Keratinocyte (primary cell): ENCODE measurements at regions not wholly inside any gene's neighbourhood (a gene's known extent, or its start where the extent isn't known, plus 50 kb on each side); places are given as distances from the start of the nearest gene placed in this dataset.

ENCODE experiments used
- DNase-seq: peaks from one replicate; pipeline ENCODE4 v3.0.0-alpha.2; 2011; ENCODE audit warnings: low read depth, missing footprints, low spot score
- FAIRE-seq: peaks from 2 replicates; lab custom pipeline; 2011; peaks lifted over from hg19 to GRCh38; lab: Jason Lieb, UNC
- H2AFZ ChIP-seq: 2 replicates; pipeline ENCODE4 v1.6.0; 2012; ENCODE audit warnings: low read length, control low read depth, inconsistent platforms; ENCODE audit not compliant: control insufficient read depth
- H3K27ac ChIP-seq: 2 replicates; pipeline ENCODE4 v1.5.1; 2011; ENCODE audit warnings: low read length; ENCODE audit not compliant: control insufficient read depth, insufficient read depth
- H3K27me3 ChIP-seq: 3 replicates; pipeline ENCODE4 v1.6.0; 2011; ENCODE audit warnings: low read length; ENCODE audit not compliant: control insufficient read depth, insufficient read depth; ENCODE audit errors: extremely low read depth
- H3K36me3 ChIP-seq, 2 experiments: 2 replicates in 1 of 2; 3 replicates in 1 of 2; pipeline ENCODE4 v1.5.1; 2011; ENCODE audit warnings: low read length in 2 of 2, mild to moderate bottlenecking in 1 of 2; ENCODE audit not compliant: control insufficient read depth in 2 of 2, insufficient read depth in 2 of 2; ENCODE audit errors: extremely low read depth in 1 of 2
- H3K4me1 ChIP-seq: 3 replicates; pipeline ENCODE4 v1.5.1; 2011; ENCODE audit warnings: low read length; ENCODE audit not compliant: control insufficient read depth, insufficient read depth; ENCODE audit errors: extremely low read depth
- H3K4me2 ChIP-seq: 3 replicates; pipeline ENCODE4 v1.6.0; 2011; ENCODE audit warnings: low read depth, low read length; ENCODE audit not compliant: control insufficient read depth, insufficient read depth; ENCODE audit errors: extremely low read depth
- H3K4me3 ChIP-seq, 3 experiments: fragments of 200-600 bp in 1 of 3; sonication (generic) in 1 of 3; 2 replicates in 2 of 3; 3 replicates in 1 of 3; pipeline ENCODE4 v1.5.1; 2011 to 2016; ENCODE audit warnings: low read length in 3 of 3, mild to moderate bottlenecking in 3 of 3, control low read depth in 2 of 3, inconsistent platforms in 1 of 3, low read depth in 1 of 3, mixed read lengths in 1 of 3, mixed run types in 1 of 3, moderate library complexity in 1 of 3; ENCODE audit not compliant: control insufficient read depth in 2 of 3, insufficient read depth in 2 of 3; ENCODE audit errors: extremely low read depth in 1 of 3
- H3K79me2 ChIP-seq: 2 replicates; pipeline ENCODE4 v1.6.0; 2012; ENCODE audit warnings: low read length; ENCODE audit not compliant: control insufficient read depth, insufficient read depth
- H3K9ac ChIP-seq: 3 replicates; pipeline ENCODE4 v1.6.0; 2011; ENCODE audit warnings: low read length; ENCODE audit not compliant: control insufficient read depth, insufficient read depth; ENCODE audit errors: extremely low read depth
- H3K9me1 ChIP-seq: 3 replicates; pipeline ENCODE4 v1.6.0; 2011; ENCODE audit warnings: low read length; ENCODE audit not compliant: control insufficient read depth, insufficient read depth; ENCODE audit errors: extremely low read depth
- H3K9me3 ChIP-seq: 2 replicates; pipeline ENCODE4 v1.5.1; 2012; ENCODE audit warnings: low read depth, low read length; ENCODE audit not compliant: control insufficient read depth
- H4K20me1 ChIP-seq: 3 replicates; pipeline ENCODE4 v1.6.0; 2011; ENCODE audit warnings: low read length; ENCODE audit not compliant: control insufficient read depth, insufficient read depth; ENCODE audit errors: extremely low read depth
- EZH2 ChIP-seq: IDR thresholded peaks from one replicate; pipeline ENCODE4 v1.6.1; 2012; ENCODE audit warnings: inconsistent platforms, mild to moderate bottlenecking, low read length, moderate library complexity
- dilution Hi-C: fragments of 300-500 bp; cut with MboI; formaldehyde crosslinking; loops from one replicate; pipeline ENCODE4 v1.7.0; 2020; ENCODE audit warnings: low sequenced_read_pairs; ENCODE audit not compliant: extremely low pct_ligation_motif_present
- TF ChIP-seq, protein P1 (sequence below), 3 experiments: IDR thresholded peaks in 1 of 3; conservative IDR thresholded peaks in 1 of 3; optimal IDR thresholded peaks in 1 of 3; 2 replicates in 2 of 3; 3 replicates in 1 of 3; pipeline versions ENCODE3 to v1.5.1; 2011; ENCODE audit warnings: low read length in 3 of 3, mild to moderate bottlenecking in 3 of 3, moderate library complexity in 2 of 3, control low read depth in 1 of 3, inconsistent platforms in 1 of 3; ENCODE audit not compliant: insufficient read depth in 2 of 3; ENCODE audit errors: extremely low read depth in 1 of 3

DNA sequence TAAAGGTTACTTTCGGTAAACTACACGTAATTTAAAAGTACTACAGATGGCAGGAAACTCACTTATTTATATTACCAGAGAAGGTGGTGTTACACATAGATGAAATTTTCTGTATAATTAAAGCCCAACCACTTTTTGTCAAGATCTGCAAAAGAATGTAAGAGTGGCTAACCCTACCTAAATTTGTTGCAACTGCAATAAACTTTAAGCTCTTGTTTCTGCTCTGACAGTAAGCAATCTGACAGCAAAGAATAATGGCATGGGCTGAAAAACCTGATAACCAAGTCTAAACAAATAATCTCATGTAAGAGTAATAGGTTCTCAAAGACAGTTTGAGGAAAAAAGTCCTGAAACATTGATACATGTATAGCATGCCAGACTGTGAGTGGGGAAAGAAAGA, 897.3 kb downstream of the TUSC7 start:
- DNase-seq: no peak
- Histone ChIP-seq H4K20me1 (no peaks in the 10 kb centered on the region), H3K27me3 (no peaks in the 10 kb centered on the region), H3K9ac (no peak overlapping the region), H2AFZ (no peak overlapping the region), H3K79me2 (no peaks in the 10 kb centered on the region), H3K36me3 (no peaks in the 10 kb centered on the region), H3K9me1 (no peaks in the 10 kb centered on the region), H3K9me3 (no peaks in the 10 kb centered on the region), H3K4me1 (no peaks in the 10 kb centered on the region), H3K27ac (no peak overlapping the region), H3K4me2 (no peak overlapping the region), H3K4me3 (no peak overlapping the region)
- FAIRE-seq: no peak
- TF ChIP-seq, protein P1, sequence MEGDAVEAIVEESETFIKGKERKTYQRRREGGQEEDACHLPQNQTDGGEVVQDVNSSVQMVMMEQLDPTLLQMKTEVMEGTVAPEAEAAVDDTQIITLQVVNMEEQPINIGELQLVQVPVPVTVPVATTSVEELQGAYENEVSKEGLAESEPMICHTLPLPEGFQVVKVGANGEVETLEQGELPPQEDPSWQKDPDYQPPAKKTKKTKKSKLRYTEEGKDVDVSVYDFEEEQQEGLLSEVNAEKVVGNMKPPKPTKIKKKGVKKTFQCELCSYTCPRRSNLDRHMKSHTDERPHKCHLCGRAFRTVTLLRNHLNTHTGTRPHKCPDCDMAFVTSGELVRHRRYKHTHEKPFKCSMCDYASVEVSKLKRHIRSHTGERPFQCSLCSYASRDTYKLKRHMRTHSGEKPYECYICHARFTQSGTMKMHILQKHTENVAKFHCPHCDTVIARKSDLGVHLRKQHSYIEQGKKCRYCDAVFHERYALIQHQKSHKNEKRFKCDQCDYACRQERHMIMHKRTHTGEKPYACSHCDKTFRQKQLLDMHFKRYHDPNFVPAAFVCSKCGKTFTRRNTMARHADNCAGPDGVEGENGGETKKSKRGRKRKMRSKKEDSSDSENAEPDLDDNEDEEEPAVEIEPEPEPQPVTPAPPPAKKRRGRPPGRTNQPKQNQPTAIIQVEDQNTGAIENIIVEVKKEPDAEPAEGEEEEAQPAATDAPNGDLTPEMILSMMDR (optimal IDR thresholded peaks at IDR 0.05 in 1 of 3, IDR thresholded peaks at IDR 0.05 in 1 of 3, conservative IDR thresholded peaks at IDR 0.05 in 1 of 3; ENCODE audit: extremely low read depth in 1 of 3, insufficient read depth in 2 of 3, low read length in 3 of 3): no peak
- no peak for TF ChIP-seq EZH2
- dilution Hi-C loops: no loop called here

DNA sequence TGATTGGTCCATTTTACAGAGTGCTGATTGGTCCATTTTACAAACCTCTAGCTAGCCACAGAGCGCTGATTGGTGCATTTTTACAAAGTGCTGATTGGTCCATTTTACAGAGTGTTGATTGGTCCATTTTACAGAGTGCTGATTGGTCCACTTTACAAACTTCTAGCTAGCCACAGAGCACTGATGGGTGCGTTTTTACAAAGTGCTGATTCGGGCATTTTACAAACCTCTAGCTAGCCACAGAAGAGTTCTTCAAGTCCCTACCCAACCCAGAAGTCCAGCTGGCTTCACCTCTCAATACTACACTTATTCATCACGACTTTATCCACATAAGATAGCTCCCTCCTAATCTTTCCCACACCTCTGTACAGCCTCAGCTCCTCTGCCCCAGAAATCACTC, 899.8 kb downstream of the TUSC7 start:
- dilution Hi-C loops: no loop called here
- Histone ChIP-seq H3K27ac (no peak overlapping the region), H3K4me1 (no peaks in the 10 kb centered on the region), H3K9me3 (no peaks in the 10 kb centered on the region), H3K36me3 (no peaks in the 10 kb centered on the region), H3K79me2 (no peaks in the 10 kb centered on the region), H2AFZ (no peak overlapping the region), H3K4me3 (no peak overlapping the region), H4K20me1 (no peaks in the 10 kb centered on the region), H3K9ac (no peak overlapping the region), H3K27me3 (no peaks in the 10 kb centered on the region), H3K9me1 (no peaks in the 10 kb centered on the region), H3K4me2 (no peak overlapping the region)
- DNase-seq (no peak), FAIRE-seq (no peak)
- no peak for TF ChIP-seq EZH2
- TF ChIP-seq, protein P1 (optimal IDR thresholded peaks at IDR 0.05 in 1 of 3, IDR thresholded peaks at IDR 0.05 in 1 of 3, conservative IDR thresholded peaks at IDR 0.05 in 1 of 3; ENCODE audit: extremely low read depth in 1 of 3, insufficient read depth in 2 of 3, low read length in 3 of 3): no peak
